HCT116 (cell line): ENCODE measurements at regions not wholly inside any gene's neighbourhood (a gene's known extent, or its start where the extent isn't known, plus 50 kb on each side); places are given as distances from the start of the nearest gene placed in this dataset.

Experiments used
- CTCF ChIP-seq, 3 experiments: fragments of 200-600 bp in 1 of 3; sonication (generic) in 1 of 3; IDR thresholded peaks in 2 of 3; conservative IDR thresholded peaks in 1 of 3; 2 replicates each; pipeline ENCODE4 v1.5.1; 2012 to 2017; ENCODE audit warnings: low read depth in 2 of 3, low read length in 2 of 3, antibody characterized with exemption in 1 of 3, borderline replicate concordance in 1 of 3, control low read depth in 1 of 3, mild to moderate bottlenecking in 1 of 3, mixed read lengths in 1 of 3, mixed run types in 1 of 3, moderate library complexity in 1 of 3; ENCODE audit not compliant: insufficient read depth in 1 of 3
- EZH2 ChIP-seq: fragments of 200-600 bp; sonication (generic); IDR thresholded peaks from 2 replicates; pipeline ENCODE4 v1.6.1; 2017; ENCODE audit warnings: antibody characterized with exemption, mixed run types
- EZH2phosphoT487 ChIP-seq: fragments of 200-600 bp; IDR thresholded peaks from 2 replicates; pipeline ENCODE4 v1.6.1; 2018; ENCODE audit warnings: antibody characterized with exemption, borderline replicate concordance
- JUND ChIP-seq: IDR thresholded peaks from 2 replicates; pipeline ENCODE4 v1.6.1; 2012
- MAX ChIP-seq: IDR thresholded peaks from 2 replicates; pipeline ENCODE4 v1.6.1; 2012
- POLR2A ChIP-seq: IDR thresholded peaks from 2 replicates; pipeline ENCODE4 v1.7.0; 2011; ENCODE audit warnings: borderline replicate concordance; ENCODE audit not compliant: insufficient read depth, insufficient read length; ENCODE audit errors: extremely low read depth
- POLR2AphosphoS5 ChIP-seq: IDR thresholded peaks from 2 replicates; pipeline ENCODE4 v1.6.1; 2011; ENCODE audit warnings: mild to moderate bottlenecking, low read depth, low read length, moderate library complexity
- REST ChIP-seq: IDR thresholded peaks from 2 replicates; pipeline ENCODE4 v1.6.1; 2012; ENCODE audit warnings: low read depth
- SIN3A ChIP-seq: IDR thresholded peaks from 2 replicates; pipeline ENCODE4 v1.6.1; 2012; ENCODE audit warnings: low read depth
- SRF ChIP-seq: IDR thresholded peaks from 2 replicates; pipeline ENCODE4 v1.6.1; 2012; ENCODE audit warnings: low read depth
- YY1 ChIP-seq: IDR thresholded peaks from 2 replicates; pipeline ENCODE4 v1.6.1; 2011; ENCODE audit warnings: low read length, low read depth, moderate library complexity, mild to moderate bottlenecking; ENCODE audit not compliant: insufficient replicate concordance; ENCODE audit errors: extremely low read depth
- ZBTB33 ChIP-seq: IDR thresholded peaks from 2 replicates; pipeline ENCODE4 v1.6.1; 2011; ENCODE audit warnings: mild to moderate bottlenecking, low read length, moderate library complexity; ENCODE audit not compliant: insufficient replicate concordance; ENCODE audit errors: extremely low read depth

- TF ChIP-seq YY1 (no peak), JUND (no peak), EZH2 (no peak), POLR2A (no peak), CTCF (IDR thresholded peaks at IDR 0.05 in 2 of 3, conservative IDR thresholded peaks at IDR 0.05 in 1 of 3; ENCODE audit: borderline replicate concordance in 1 of 3, insufficient read depth in 1 of 3, low read depth in 2 of 3, low read length in 2 of 3) (no peak), REST (no peak), POLR2AphosphoS5 (no peak), MAX (no peak), SRF (no peak), ZBTB33 (no peak), SIN3A (no peak), EZH2phosphoT487 (no peak)
These were observed 685.0 kb downstream of the TMEM121 start for GRCh38 chr14:106211334-106211900.
